GM12878 (cell line): ENCODE measurements at regions not wholly inside any gene's neighbourhood (a gene's known extent, or its start where the extent isn't known, plus 50 kb on each side); places are given as distances from the start of the nearest gene placed in this dataset.

Experiments used
- CBX5 ChIP-seq: sonication (generic); IDR thresholded peaks from 2 replicates; pipeline ENCODE4 v1.6.1; 2016; ENCODE audit warnings: low read depth, moderate library complexity, mild to moderate bottlenecking, inconsistent platforms
- CTCF ChIP-seq, 3 experiments: IDR thresholded peaks in 2 of 3; conservative IDR thresholded peaks in 1 of 3; 2 replicates each; pipeline ENCODE4 v1.5.1; 2011; ENCODE audit warnings: low read depth in 3 of 3, low read length in 3 of 3, mild to moderate bottlenecking in 3 of 3, control low read depth in 2 of 3, moderate library complexity in 2 of 3, inconsistent platforms in 1 of 3, mixed read lengths in 1 of 3; ENCODE audit not compliant: control insufficient read depth in 2 of 3, insufficient read depth in 1 of 3; ENCODE audit errors: extremely low read depth in 1 of 3
- ELK1 ChIP-seq: IDR thresholded peaks from 2 replicates; pipeline ENCODE4 v1.6.1; 2012; ENCODE audit warnings: low read depth, low read length, improper control_type of control experiment
- HDAC2 ChIP-seq: fragments of 200-600 bp; sonication (generic); IDR thresholded peaks from 2 replicates; pipeline ENCODE4 v1.6.1; 2017
- JUND ChIP-seq: IDR thresholded peaks from 2 replicates; pipeline ENCODE4 v1.6.1; 2012; ENCODE audit warnings: low read depth, mild to moderate bottlenecking, low read length, improper control_type of control experiment, moderate library complexity
- MTA3 ChIP-seq: IDR thresholded peaks from 2 replicates; pipeline ENCODE4 v1.6.1; 2012; ENCODE audit warnings: low read length, inconsistent platforms, borderline replicate concordance
- POLR2AphosphoS5 ChIP-seq: IDR thresholded peaks from 2 replicates; pipeline ENCODE4 v1.6.1; 2011; ENCODE audit warnings: mild to moderate bottlenecking, low read length, inconsistent platforms
- SIN3A ChIP-seq: IDR thresholded peaks from 2 replicates; pipeline ENCODE4 v1.6.1; 2012; ENCODE audit warnings: low read depth, low read length, improper control_type of control experiment
- SP1 ChIP-seq: IDR thresholded peaks from one replicate; pipeline ENCODE4 v1.6.1; 2011; ENCODE audit warnings: low read depth, low read length
- USF2 ChIP-seq: IDR thresholded peaks from 2 replicates; pipeline ENCODE4 v1.6.1; 2011; ENCODE audit warnings: low read depth, low read length, improper control_type of control experiment, borderline replicate concordance

GRCh38 chr16:22763437-22764080 lies 50.4 kb upstream of the HS3ST2 start:
- TF ChIP-seq HDAC2 (no peak), POLR2AphosphoS5 (no peak), CBX5 (no peak), CTCF (IDR thresholded peaks at IDR 0.05 in 2 of 3, conservative IDR thresholded peaks at IDR 0.05 in 1 of 3; ENCODE audit: control insufficient read depth in 2 of 3, extremely low read depth in 1 of 3, insufficient read depth in 1 of 3, low read depth in 3 of 3, low read length in 3 of 3) (no peak), ELK1 (no peak), SIN3A (no peak), MTA3 (no peak), JUND (no peak), SP1 (no peak), USF2 (no peak)
